AG04450 (cell line): ENCODE measurements at regions not wholly inside any gene's neighbourhood (a gene's known extent, or its start where the extent isn't known, plus 50 kb on each side); places are given as distances from the start of the nearest gene placed in this dataset.
"Not testable (repeated sequence)": the region's sequence is repeated elsewhere in the genome, so short reads cannot be mapped to it uniquely, and the experiment has no call there.

Experiments
- CTCF ChIA-PET: fragments of 300-600, 350-600 bp; formaldehyde crosslinking; extraction: SDS; loops from one replicate; lab custom pipeline; 2022; ENCODE audit warnings: antibody characterized with exemption, inconsistent platforms; lab: Charles Lee
- POLR2A ChIA-PET: fragments of 350-600 bp; formaldehyde crosslinking; extraction: SDS; loops from one replicate; lab custom pipeline; 2021; ENCODE audit warnings: antibody characterized with exemption, inconsistent platforms; lab: Yijun Ruan, JAX
- DNase-seq: peaks from one replicate; pipeline ENCODE4 v3.0.0-alpha.2; 2011; ENCODE audit warnings: low read depth, low spot score
- H3K27ac ChIP-seq: one replicate; pipeline ENCODE4 v1.5.1; 2012; ENCODE audit warnings: low read depth, low read length, control low read depth
- H3K27me3 ChIP-seq: one replicate; pipeline ENCODE4 v1.6.0; 2012; ENCODE audit warnings: low read length; ENCODE audit not compliant: control insufficient read depth, insufficient read depth
- H3K4me3 ChIP-seq: 2 replicates; pipeline ENCODE4 v1.5.1; 2011; ENCODE audit warnings: mild to moderate bottlenecking, low read depth, low read length, control low read depth
- H3K9me3 ChIP-seq: 2 replicates; pipeline ENCODE4 v1.5.1; 2012; ENCODE audit warnings: low read length; ENCODE audit not compliant: control insufficient read depth, insufficient read depth
- TF ChIP-seq, protein P1 (sequence below): IDR thresholded peaks from 2 replicates; pipeline ENCODE4 v1.5.1; 2011; ENCODE audit warnings: low read depth, low read length, control low read depth, inconsistent platforms

GRCh38 chr6:147951726-147952125, 390.9 kb upstream of the SASH1 start:
- TF ChIP-seq, protein P1, sequence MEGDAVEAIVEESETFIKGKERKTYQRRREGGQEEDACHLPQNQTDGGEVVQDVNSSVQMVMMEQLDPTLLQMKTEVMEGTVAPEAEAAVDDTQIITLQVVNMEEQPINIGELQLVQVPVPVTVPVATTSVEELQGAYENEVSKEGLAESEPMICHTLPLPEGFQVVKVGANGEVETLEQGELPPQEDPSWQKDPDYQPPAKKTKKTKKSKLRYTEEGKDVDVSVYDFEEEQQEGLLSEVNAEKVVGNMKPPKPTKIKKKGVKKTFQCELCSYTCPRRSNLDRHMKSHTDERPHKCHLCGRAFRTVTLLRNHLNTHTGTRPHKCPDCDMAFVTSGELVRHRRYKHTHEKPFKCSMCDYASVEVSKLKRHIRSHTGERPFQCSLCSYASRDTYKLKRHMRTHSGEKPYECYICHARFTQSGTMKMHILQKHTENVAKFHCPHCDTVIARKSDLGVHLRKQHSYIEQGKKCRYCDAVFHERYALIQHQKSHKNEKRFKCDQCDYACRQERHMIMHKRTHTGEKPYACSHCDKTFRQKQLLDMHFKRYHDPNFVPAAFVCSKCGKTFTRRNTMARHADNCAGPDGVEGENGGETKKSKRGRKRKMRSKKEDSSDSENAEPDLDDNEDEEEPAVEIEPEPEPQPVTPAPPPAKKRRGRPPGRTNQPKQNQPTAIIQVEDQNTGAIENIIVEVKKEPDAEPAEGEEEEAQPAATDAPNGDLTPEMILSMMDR = no peak
- Histone ChIP-seq H3K27ac (no peak overlapping the region), H3K9me3 (no peaks in the 10 kb centered on the region), H3K27me3 (peaks cover 2% of the 10 kb centered on the region), H3K4me3 (no peak overlapping the region)
- DNase-seq = no peak
- CTCF ChIA-PET = no interaction called here
- POLR2A ChIA-PET = no interaction called here

DNA sequence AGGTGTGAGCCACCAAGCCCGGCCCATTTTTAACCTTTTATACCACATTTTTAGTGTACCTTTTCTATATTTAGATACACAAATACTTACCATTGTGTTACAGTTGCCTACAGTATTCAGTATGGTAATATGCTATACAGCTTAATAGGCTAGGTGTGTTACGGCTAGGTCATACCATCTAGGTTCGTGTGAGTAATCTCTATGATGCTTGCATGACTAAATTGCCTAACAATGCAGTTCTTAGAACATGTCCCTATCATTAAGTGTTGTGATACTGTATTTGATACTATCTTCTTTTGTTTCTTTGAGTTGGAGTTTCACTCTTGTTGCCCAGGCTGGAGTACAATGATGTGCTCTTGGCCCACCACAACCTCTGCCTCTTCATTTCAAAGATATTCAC, 387.7 kb upstream of the SASH1 start:
- DNase-seq = no peak
- ChIA-PET POLR2A (no interaction called here), CTCF (no interaction called here)
- H3K27ac ChIP-seq = no peak overlapping the region
- H3K9me3 ChIP-seq = no peaks in the 10 kb centered on the region
- H3K4me3 ChIP-seq = no peak overlapping the region
- no peaks in the 10 kb centered on the region for H3K27me3 ChIP-seq
- TF ChIP-seq, protein P1 = no peak

DNA sequence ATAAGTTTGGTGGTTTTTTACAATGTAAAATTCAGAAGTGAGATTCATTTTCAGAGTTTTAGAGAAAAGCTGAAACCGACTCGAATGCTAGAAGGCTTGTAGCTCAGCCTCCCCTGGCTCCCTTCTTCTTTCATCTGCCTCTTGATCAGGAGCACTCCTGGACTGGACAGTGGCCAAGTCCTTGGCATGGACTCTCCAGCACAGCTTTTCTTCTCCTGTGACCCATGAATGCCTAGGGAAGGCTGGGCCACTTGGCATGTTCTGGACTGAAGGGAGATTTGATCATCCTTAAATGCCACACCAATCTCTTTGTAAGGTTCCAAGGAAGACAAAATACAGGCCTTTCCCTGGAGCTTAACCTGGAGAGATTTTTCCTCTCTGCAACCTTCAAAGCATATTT, 384.0 kb upstream of the SASH1 start:
- Histone ChIP-seq H3K4me3 (no peak overlapping the region), H3K27ac (no peak overlapping the region), H3K9me3 (no peaks in the 10 kb centered on the region), H3K27me3 (no peaks in the 10 kb centered on the region)
- TF ChIP-seq, protein P1 = no peak
- ChIA-PET POLR2A (no interaction called here), CTCF (interaction anchor here (1.0 kb wide), 1 partner anchor 452 kb away, joined by 3 read pairs; no protein-coding TSS in a partner anchor)
- DNase-seq = no peak

GRCh38 chr6:147961481-147962141, 381.0 kb upstream of the SASH1 start:
- CTCF ChIA-PET = no interaction called here

DNA sequence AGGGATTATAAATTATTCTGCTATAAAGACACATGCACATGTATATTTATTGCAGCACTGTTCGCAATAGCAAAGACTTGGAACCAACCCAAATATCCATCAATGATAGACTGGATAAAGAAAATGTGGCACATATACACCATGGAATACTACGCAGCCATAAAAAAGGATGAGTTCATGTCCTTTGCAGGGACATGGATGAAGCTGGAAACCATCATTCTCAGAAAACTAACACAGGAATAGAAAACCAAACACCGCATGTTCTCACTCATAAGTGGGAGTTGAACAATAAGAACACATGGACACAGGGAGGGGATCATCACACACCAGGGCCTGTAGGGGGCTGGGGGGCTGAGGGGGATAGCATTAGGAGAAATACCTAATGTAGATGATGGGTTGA, 377.2 kb upstream of the SASH1 start:
- CTCF ChIA-PET = not testable (repeated sequence)

More at GRCh38 chr6:147961481-147962141, 381.0 kb upstream of the SASH1 start:
- Histone ChIP-seq H3K9me3 (no peaks in the 10 kb centered on the region), H3K27ac (no peak overlapping the region), H3K27me3 (no peaks in the 10 kb centered on the region), H3K4me3 (no peak overlapping the region)
- no peak for DNase-seq
- POLR2A ChIA-PET = no interaction called here
- TF ChIP-seq, protein P1 = no peak

More for the DNA sequence above, 377.2 kb upstream of the SASH1 start:
- H3K9me3 ChIP-seq, H3K27ac ChIP-seq, DNase-seq, H3K27me3 ChIP-seq, POLR2A ChIA-PET, H3K4me3 ChIP-seq: not testable (repeated sequence)
